GM19438 (cell line): ENCODE measurements at regions not wholly inside any gene's neighbourhood (a gene's known extent, or its start where the extent isn't known, plus 50 kb on each side); places are given as distances from the start of the nearest gene placed in this dataset.
"Not testable (repeated sequence)": the region's sequence is repeated elsewhere in the genome, so short reads cannot be mapped to it uniquely, and the experiment has no call there.

Source experiments
- ATAC-seq: cut with Tn5 transposase; IDR thresholded peaks from one replicate; pipeline ENCODE4 v1.9.1; 2021; ENCODE audit warnings: low read depth; ENCODE audit not compliant: unreplicated experiment

- no peak for ATAC-seq
Observed at GRCh38 chr21:28489821-28490350, 502.8 kb downstream of the LTN1 start.

DNA sequence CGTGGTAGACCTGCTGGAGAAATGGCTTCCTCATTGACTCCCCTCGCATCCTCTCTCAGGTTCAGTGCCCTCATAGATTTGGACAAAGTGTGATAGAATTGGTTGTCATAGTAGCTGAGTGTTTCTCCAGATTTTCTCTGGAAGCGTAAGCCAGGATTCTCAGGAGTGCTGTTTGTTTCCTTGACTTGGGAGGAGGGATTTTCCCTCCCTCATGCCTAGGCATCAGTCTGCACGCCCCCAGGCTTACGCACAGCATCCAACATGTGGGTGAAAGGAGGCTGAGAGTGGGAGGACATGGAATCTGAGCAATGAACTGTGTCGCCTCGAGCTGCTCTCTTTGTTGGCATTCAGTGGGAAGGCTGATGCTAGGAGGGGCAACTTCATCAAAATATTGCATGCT, 503.5 kb downstream of the LTN1 start:
- ATAC-seq = no peak

- ATAC-seq = no peak
Observed at GRCh38 chr21:28487455-28488070, 505.1 kb downstream of the LTN1 start.

GRCh38 chr21:28485301-28486022, 507.2 kb downstream of the LTN1 start:
- no peak for ATAC-seq

- no peak for ATAC-seq
Observed at GRCh38 chr21:28483301-28484035, 509.2 kb downstream of the LTN1 start.

DNA sequence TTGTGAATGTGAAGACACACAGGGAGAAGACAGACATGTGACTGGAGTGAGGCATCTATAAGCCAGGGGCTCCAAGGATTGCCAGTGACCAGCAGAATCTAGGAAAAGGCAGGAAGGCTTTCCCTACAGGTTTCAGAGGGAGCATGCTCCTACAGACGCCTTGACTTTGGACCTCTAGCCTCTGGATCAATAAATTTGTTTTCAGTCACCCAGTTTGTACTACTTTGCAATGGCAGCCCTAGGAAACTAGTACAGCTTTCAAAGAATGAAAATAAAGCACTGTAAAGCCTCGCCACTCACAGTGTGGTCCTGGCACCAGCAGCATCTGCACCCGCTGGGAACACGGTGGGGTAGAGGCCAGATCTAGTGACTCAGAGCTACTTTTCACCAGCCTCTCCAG, 510.0 kb downstream of the LTN1 start:
- no peak for ATAC-seq

DNA sequence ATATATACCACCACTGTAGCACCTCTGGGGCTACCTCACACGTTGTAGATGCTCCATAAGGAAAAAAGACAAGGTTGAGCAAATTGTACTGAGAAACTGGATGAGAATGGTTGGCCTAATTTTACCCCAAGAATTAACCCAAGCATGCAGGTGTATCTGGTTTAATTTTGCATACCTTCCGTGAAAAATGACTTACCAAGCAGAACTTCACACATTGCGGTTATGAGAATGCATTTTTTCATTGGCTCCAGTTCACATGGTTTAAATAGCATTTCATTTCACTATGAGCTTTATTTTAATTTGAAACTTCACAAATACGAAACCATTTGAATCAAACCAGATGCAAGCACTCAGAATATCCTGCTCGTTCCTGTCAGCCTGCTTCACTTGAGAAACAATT, 512.2 kb downstream of the LTN1 start:
- no peak for ATAC-seq

GRCh38 chr21:28473530-28474220, 519.0 kb downstream of the LTN1 start:
- no peak for ATAC-seq

DNA sequence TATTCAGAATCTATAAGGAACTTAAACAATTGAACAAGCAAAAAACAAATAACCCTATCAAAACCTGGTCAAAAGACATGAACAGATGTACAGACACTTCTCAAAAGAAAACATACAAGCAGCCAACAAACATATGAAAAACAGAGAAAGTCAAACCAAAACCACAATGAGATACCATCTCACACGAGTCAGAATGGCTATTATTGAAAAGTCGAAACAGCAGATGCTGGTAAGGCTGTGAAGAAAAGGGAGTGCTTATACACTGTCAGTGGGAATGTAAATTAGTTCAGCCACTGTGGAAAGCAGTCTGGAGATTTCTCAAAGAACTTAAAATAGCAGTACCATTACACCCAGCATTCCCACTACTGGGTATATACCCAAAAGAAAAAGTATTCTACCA, 520.1 kb downstream of the LTN1 start:
- not testable (repeated sequence) for ATAC-seq

DNA sequence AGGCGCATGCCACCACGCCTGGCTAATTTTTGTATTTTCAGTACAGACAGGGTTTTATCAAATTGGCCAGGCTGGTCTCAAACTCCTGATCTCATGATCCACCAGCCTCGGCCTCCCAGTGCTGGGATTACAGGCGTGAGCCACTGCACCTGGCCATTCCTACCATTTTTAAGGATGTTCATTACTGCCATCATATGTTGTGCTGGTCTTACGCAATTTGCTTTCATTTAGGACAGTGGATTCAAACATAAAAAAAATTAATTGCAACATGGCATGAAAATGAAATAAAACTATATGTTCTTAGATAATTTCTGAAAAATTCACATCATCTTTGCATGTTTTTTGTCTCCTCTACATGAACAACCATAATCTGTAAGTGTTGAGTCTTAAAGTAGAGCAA, 527.7 kb downstream of the LTN1 start:
- ATAC-seq = no peak

GRCh38 chr21:28464095-28464494, 528.6 kb downstream of the LTN1 start:
- ATAC-seq = no peak

- ATAC-seq = no peak
Observed at GRCh38 chr21:28459193-28459592, 533.5 kb downstream of the LTN1 start.

GRCh38 chr21:28458446-28458845, 534.2 kb downstream of the LTN1 start:
- ATAC-seq = no peak

DNA sequence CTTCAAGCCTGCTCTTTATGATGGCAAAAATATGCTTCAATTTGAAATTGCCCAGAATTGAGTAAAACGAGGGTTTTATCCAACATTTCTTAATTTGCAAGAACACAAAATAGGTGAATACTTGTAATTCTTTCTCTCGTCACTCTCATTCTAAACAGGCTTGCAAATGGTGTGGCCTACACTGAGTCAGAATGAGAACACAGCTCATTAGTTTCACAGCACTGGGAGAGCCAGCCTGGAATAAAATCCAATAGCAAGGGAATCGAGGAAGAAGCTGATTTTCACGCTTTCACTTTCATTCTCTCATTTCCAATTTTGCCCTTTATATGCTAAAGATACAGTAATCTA, 537.5 kb downstream of the LTN1 start:
- ATAC-seq = no peak

DNA sequence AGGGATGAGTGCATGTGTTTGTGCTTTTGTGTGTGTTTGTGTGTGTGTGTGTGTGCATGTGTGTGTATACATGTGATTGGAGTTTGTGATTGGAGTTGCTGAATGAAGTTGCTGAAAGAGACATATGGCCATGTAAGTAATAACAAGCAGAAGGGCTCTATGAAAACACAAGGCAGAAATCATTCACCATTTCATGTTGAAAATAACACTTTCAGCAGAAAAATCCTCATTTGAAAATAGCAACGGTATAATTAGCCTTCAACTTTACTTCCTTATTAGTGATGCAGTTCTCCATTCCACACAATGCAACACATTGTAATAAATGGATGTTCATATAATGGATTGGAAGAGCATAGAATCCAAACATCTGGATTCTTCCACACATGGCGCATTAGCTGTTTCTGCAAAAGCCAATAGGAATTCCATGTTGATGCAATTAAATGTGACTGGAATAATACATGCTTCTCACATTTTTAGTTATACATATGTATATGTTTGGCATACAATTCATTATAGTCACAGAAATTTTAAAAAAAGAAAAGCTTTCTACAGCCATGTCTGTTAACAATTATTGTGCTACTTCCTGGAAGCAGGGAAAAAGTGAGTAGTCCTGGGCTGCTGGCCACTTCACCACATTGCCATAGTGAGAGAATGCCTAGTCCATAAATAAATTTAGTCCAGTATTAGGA, 538.0 kb downstream of the LTN1 start:
- ATAC-seq = no peak

DNA sequence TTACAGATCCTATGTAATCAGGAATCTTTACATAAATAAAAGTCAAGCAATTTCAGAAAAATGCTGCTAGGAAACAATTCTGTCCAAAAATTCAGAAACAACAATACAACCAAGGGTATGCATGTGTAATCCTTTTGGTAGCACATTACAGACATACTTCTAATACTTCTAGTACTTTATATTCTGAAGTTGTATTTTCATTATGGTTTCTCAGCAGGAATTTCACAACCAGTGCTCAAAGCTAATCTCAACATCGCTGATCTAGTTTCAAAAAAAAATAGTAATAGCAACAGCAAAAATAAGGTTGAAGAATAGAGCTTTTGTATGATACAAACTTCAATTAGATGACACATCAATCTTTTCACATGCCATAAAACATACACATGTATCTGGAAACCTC, 545.2 kb downstream of the LTN1 start:
- ATAC-seq = no peak

DNA sequence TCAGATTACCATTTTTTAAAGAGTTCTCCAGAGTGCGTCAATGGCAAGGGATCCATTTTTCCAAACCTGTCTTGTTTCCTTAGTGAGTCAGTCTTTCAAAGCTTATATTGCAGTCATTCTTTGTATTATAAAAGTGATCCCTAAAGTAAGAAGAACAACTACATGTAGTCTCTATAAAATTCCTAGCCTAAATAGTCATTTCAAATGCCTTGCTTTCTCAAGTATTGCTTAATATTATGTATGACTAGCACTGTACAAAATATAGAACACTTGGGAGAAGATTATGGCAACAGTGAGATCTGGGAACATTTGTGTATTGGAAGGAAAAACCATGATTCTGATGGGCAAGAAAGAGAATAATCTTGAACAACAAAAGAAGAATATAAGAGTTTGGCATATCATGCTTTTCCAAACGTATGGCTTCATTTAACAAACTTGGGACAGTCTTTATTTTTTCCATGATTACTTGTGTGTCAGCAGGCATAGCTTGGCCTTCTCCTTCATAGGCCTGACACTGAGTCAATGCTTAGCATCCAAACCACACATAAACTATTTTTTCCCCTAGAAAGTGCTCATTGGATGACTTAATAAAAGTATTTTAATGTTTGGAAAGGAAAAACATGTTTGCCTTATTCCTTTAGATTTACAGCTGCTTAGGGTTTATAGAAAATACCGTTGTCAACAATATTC, 547.4 kb downstream of the LTN1 start:
- ATAC-seq = no peak

- no peak for ATAC-seq
Observed at GRCh38 chr21:28444557-28444956, 548.1 kb downstream of the LTN1 start.

DNA sequence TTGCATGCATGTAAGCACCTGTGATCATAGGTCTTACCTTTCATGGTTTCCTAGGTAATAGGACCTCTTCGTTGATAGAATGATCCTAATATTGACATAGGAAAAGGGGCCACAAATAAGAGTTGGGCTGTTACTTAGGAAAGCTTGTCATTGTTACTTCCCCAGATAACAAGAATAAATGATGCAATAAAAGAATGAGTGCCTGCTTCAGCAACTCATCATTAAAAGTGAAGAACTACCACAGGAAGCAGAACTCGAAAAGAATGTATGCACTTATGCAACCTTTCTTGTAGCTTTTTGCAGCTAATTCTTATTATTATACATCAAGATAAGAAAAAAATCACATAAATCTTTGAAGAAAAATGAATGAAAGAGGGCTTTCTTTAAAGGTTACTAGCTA, 548.6 kb downstream of the LTN1 start:
- no peak for ATAC-seq

GRCh38 chr21:28442624-28443023, 550.1 kb downstream of the LTN1 start:
- no peak for ATAC-seq
